ENCODE measurements at regions not wholly inside any gene's neighbourhood (a gene's known extent, or its start where the extent isn't known, plus 50 kb on each side); places are given as distances from the start of the nearest gene placed in this dataset.

DNA sequence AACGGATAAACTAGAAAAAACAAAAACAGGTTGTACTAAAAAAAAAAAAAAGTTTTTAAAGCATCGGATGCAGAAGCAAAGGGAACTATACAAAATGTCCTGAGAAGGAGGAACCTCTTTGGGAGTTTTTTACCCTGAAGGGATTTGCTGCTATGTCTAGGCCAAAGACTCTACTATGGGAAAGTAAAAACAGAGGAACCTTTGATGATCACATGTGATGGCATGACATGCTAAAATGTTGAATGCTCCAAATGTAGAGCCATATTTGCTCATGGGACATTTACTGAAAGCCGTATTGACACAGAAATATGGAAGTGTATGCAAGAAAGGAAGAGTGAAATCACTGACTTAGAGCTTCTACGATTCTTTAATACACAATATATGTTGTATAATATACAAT lies 992.0 kb upstream of the ZEB2 start:
- Histone ChIP-seq H3K27me3 (replicated peaks) (no peaks in the 10 kb centered on the region), H3K27ac (no peak overlapping the region), H3K36me3 (replicated peaks) (no peaks in the 10 kb centered on the region), H3K4me3 (ENCODE audit: low read depth, low read length) (no peak overlapping the region)
- in situ Hi-C loops (cut with HindIII; ENCODE audit: low pct_ligation_motif_present, low sequenced_read_pairs): no loop called here
- TF ChIP-seq, protein P1, sequence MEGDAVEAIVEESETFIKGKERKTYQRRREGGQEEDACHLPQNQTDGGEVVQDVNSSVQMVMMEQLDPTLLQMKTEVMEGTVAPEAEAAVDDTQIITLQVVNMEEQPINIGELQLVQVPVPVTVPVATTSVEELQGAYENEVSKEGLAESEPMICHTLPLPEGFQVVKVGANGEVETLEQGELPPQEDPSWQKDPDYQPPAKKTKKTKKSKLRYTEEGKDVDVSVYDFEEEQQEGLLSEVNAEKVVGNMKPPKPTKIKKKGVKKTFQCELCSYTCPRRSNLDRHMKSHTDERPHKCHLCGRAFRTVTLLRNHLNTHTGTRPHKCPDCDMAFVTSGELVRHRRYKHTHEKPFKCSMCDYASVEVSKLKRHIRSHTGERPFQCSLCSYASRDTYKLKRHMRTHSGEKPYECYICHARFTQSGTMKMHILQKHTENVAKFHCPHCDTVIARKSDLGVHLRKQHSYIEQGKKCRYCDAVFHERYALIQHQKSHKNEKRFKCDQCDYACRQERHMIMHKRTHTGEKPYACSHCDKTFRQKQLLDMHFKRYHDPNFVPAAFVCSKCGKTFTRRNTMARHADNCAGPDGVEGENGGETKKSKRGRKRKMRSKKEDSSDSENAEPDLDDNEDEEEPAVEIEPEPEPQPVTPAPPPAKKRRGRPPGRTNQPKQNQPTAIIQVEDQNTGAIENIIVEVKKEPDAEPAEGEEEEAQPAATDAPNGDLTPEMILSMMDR (IDR thresholded peaks at IDR 0.05; ENCODE audit: low read depth, low read length, missing control alignments): no peak
- no peak for DNase-seq

DNA sequence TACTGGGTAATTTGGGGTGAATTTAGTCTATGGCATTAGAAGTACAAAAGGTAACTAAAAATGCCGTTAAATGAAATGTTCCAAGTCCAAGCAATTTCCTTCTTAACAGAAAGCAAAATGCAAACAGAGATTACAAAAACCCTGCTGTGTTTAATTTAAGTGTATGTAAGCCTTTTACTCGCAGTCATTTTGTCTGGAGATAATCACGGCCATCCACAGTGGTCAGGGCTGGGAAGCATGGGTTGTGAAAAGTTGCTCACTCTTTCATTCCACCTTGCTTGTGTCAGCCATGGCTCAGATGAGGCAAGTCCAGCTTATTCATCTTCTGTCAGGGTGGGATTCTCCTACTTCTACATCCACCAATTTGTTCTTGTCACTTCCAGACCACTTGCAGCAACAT lies 983.6 kb upstream of the ZEB2 start:
- Histone ChIP-seq H3K4me3 (ENCODE audit: low read depth, low read length) (no peak overlapping the region), H3K27me3 (replicated peaks) (no peaks in the 10 kb centered on the region), H3K27ac (no peak overlapping the region), H3K36me3 (replicated peaks) (no peaks in the 10 kb centered on the region)
- no peak for DNase-seq
- TF ChIP-seq, protein P1 (IDR thresholded peaks at IDR 0.05; ENCODE audit: low read depth, low read length, missing control alignments): no peak
- in situ Hi-C loops (cut with HindIII; ENCODE audit: low pct_ligation_motif_present, low sequenced_read_pairs): no loop called here

DNA sequence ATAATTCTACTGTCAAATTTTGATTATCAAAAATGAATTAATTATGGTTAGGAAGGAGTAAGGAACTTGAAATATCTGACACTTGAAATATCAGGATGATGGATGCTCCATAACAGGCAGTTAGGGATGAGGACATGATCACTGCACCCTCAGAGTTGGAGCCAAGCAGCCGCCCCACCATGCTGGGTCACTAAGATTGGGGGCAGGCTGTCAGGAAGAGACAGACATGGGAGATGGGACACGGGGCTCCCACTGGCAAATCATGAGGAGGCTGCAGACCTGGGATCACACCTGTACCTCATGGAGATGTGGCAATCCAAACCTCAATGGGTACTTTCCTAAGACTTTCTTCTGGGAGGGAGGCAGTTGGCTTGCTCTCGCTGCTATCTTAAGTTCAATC lies 982.0 kb upstream of the ZEB2 start:
- TF ChIP-seq, protein P1 (IDR thresholded peaks at IDR 0.05; ENCODE audit: low read depth, low read length, missing control alignments): no peak
- H3K4me3 ChIP-seq (ENCODE audit: low read depth, low read length): no peak overlapping the region
- H3K27ac ChIP-seq: no peak overlapping the region
- H3K27me3 ChIP-seq (replicated peaks): no peaks in the 10 kb centered on the region
- no peak for DNase-seq
- in situ Hi-C loops (cut with HindIII; ENCODE audit: low pct_ligation_motif_present, low sequenced_read_pairs): no loop called here
- no peaks in the 10 kb centered on the region for H3K36me3 ChIP-seq (replicated peaks)

DNA sequence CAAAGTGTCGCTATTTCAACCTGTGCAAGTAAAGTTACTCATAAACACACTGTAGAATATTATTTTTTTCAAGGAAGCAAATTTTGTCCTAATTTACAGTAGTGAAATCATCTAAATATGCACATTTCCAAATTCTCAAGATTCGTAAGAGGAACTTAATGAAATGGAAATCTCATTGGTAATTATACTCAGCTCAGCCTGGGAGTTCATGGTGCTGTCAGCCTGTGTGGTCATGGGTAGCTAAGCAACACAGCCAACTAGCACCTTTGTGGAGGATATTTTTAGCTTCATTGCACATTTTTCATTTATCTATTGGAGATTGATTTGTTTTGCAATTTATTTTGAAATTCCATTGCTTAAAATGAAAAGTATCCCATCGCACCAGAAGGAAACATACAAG lies 975.7 kb upstream of the ZEB2 start:
- TF ChIP-seq, protein P1 (IDR thresholded peaks at IDR 0.05; ENCODE audit: low read depth, low read length, missing control alignments): no peak
- H3K27me3 ChIP-seq (replicated peaks): no peaks in the 10 kb centered on the region
- H3K36me3 ChIP-seq (replicated peaks): no peaks in the 10 kb centered on the region
- no peak overlapping the region for H3K4me3 ChIP-seq (ENCODE audit: low read depth, low read length)
- no peak for DNase-seq
- H3K27ac ChIP-seq: no peak overlapping the region
- in situ Hi-C loops (cut with HindIII; ENCODE audit: low pct_ligation_motif_present, low sequenced_read_pairs): no loop called here

DNA sequence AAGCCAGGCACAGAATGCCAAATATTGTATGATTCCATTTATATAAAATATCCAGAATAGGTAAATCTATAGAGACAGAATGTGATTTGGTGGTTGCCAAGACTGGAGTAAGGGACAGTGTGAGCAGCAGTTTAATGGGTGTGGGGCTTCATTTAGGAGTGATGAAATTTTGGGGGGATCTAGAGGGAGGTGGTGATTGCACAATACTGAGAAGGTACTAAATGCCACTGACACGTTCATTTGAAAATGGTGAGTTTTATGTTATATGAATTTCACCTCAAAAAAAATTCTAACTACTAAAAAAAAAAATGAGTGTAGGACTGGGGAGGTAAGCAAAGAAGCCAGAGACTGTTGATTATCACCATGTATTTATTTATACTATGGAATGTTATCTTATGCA lies 974.5 kb upstream of the ZEB2 start:
- H3K36me3 ChIP-seq (replicated peaks): no peaks in the 10 kb centered on the region
- no peak for DNase-seq
- in situ Hi-C loops (cut with HindIII; ENCODE audit: low pct_ligation_motif_present, low sequenced_read_pairs): no loop called here
- H3K27ac ChIP-seq: no peak overlapping the region
- no peak overlapping the region for H3K4me3 ChIP-seq (ENCODE audit: low read depth, low read length)
- TF ChIP-seq, protein P1 (IDR thresholded peaks at IDR 0.05; ENCODE audit: low read depth, low read length, missing control alignments): no peak
- H3K27me3 ChIP-seq (replicated peaks): no peaks in the 10 kb centered on the region

DNA sequence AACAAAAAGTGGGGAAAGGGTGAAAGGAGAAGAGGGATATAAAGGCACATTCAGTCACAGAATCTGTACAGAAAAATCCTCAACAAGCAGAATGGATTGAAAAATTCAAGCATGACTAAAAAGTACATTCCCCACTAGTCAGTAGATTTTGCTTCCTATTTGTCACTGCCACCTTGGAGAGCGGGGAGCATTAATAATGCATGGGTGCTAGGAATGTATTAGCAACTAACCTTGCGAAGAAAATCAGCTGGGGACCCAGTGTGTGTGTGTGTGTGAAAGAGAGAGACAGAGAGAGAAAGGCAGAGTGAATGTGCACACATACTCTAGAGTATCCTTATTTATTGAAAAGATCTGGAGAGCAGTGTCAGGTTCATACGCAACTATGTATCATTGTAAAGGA lies 968.7 kb upstream of the ZEB2 start:
- TF ChIP-seq, protein P1 (IDR thresholded peaks at IDR 0.05; ENCODE audit: low read depth, low read length, missing control alignments): no peak
- no peak for DNase-seq
- no peaks in the 10 kb centered on the region for H3K36me3 ChIP-seq (replicated peaks)
- H3K27me3 ChIP-seq (replicated peaks): no peaks in the 10 kb centered on the region
- H3K4me3 ChIP-seq (ENCODE audit: low read depth, low read length): no peak overlapping the region
- H3K27ac ChIP-seq: no peak overlapping the region
- in situ Hi-C loops (cut with HindIII; ENCODE audit: low pct_ligation_motif_present, low sequenced_read_pairs): no loop called here
